HG03196 (cell line): ENCODE measurements at regions not wholly inside any gene's neighbourhood (a gene's known extent, or its start where the extent isn't known, plus 50 kb on each side); places are given as distances from the start of the nearest gene placed in this dataset.

Experiments
- ATAC-seq: cut with Tn5 transposase; IDR thresholded peaks from one replicate; pipeline ENCODE4 v1.9.1; 2021; ENCODE audit not compliant: unreplicated experiment

DNA sequence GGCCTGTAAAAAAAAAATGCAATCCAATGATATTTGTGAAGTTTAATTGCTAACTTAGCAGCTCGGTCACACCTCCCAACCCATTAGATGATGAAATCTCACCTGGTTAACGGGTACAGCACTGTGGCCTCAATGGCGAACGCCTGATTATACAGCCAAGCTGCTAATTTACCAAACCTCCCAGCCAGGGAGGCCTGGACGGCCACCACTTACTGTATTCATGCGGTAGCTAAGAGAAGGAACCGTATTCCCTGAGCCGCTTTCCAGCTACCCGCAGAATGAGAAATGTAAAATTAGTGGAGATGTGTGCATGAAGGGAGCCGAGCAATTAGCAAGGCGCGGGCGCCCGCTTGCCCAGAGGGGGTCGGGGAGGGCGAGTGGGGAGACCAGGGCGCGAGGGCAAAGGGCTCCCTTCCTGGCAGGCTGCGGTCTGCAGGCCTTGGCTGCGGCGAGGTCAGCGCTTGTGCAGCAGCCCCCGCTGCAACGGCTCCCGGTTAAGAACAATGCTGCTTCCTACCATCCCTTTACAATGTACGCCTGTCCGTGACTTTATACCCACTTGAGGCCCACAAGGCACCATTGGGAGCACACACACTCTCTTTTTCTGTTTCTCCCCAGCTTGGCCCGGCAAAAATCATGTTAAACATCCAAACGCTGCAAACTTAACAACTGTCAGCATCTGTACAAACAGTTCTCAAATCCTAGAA lies 70.4 kb upstream of the TBCA start:
- no peak for ATAC-seq

DNA sequence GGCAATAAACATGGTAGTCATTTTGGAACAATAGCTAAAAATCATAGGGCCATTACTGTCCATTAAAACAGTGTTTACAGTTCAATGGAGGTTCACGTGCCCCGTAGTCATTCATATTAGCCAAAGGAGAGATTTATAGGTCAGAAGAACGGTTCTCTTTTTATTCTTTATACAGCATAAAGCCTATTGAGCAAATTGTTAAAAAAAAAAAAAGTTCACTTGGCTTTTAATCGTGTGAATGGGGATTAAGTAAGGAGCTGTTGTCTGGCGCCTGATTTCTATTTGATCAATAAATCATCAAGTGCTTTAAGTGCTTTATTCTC lies 69.1 kb upstream of the TBCA start:
- ATAC-seq: no peak

DNA sequence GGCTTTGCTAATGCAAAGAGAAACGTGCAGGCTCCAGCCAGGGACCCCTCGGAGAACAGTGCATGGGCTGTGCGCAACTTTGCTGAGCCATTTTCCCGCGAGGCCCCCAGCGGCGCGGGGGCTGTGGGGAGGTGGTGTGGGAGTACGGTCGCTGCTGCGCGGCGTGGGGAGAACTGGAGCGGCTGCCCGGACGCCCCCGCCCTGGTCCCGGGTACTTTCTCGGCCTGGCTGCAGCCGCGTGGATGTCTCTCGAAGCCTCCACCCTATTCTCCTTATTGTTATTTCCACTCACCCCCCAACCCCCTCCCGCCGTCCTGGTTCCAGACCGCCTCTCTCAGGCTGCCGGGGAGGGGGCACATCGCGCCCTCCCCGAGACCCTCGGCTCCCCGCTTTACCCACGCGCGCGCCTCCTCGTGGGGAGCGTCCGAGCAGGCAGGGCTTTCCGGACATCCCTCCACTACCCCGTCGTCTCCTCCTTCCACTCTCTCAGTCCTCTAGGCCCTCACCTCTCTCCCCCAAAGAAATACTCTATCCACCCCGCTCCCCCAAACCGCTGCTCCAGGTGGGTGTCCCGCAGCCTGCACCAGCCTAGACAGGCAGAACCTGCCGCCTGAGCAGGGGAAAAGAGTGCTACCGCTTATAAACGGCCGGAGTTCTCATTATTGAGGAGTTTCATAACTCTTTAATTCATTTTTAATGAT lies 68.6 kb upstream of the TBCA start:
- ATAC-seq: no peak

GRCh38 chr5:77844373-77844622 lies 68.2 kb upstream of the TBCA start:
- ATAC-seq: no peak

- ATAC-seq: no peak
Observed at GRCh38 chr5:77843570-77844372, 67.6 kb upstream of the TBCA start.

- no peak for ATAC-seq
Observed at GRCh38 chr5:77842243-77842642, 66.1 kb upstream of the TBCA start.

- ATAC-seq: no peak
Observed at GRCh38 chr5:77841616-77842015, 65.5 kb upstream of the TBCA start.

GRCh38 chr5:77840930-77841329 lies 64.8 kb upstream of the TBCA start:
- ATAC-seq: no peak

GRCh38 chr5:77839691-77840090 lies 63.6 kb upstream of the TBCA start:
- no peak for ATAC-seq

DNA sequence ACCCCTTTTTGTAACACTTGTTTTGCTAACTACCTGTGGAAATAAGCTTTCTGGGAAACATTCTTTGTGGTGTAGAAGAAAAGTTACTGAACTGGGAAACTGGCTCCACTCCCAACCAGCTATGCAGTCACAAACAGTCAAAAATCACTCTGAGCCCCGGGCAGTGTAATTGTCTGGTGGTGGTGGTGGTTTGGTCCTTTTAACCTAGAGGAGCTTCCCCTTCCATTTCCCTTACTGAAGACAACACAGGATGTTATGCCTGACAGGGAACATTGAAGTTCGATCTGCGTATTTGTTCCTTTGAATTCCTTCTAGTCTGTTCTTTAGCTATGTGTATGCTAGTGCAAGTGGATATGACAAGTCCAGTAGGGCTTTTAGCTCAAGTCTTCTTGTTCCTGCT lies 56.8 kb upstream of the TBCA start:
- no peak for ATAC-seq

DNA sequence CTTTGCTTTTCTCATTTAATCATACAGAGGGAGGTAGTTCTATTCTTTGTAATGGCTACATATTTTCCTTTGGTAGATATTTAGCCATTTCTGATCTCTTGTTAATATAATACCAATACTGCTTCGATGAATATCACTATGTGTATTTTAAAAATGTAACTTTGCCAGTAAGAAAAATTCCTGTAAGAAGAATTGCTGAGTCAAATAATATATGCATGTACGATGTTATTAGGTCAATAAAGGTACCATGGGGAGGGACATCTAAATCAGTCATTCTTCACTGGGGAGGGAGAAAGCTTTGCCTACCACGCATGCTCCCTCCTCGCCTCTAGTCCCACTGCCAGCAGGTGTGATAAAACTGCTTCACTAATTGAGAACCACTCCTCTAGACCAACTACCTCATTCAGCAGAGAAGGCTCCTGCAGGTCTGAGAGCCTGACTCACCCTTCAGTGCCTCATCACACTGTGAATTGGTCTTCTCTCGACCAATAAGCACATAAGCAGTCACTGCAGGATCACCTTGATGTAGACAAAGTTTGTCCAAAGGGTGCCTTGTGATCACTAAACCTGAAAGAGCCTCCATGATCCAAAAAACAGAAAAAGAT lies 56.1 kb upstream of the TBCA start:
- ATAC-seq: no peak

DNA sequence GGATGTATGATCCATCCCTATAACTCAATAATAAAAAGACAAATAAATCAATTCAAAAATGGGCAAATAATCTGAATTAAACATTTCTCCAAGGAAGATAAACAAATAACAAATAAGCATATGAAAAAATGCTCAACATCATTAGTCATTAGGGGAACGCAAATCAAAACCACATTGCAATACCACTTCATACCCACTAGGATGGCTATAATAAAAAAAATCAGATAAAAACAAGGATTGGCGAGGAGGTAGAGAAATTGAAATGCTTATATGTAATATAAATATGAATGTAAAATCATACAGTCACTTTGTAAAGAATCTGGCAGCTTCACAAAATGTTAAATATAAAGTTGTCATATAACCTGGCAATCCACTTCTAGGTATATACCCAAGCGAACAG lies 52.3 kb upstream of the TBCA start:
- ATAC-seq: no peak
